ENCODE measurements at regions not wholly inside any gene's neighbourhood (a gene's known extent, or its start where the extent isn't known, plus 50 kb on each side); places are given as distances from the start of the nearest gene placed in this dataset.

GRCh38 chr7:24341691-24342413 lies 57.9 kb downstream of the NPY start:
- TF ChIP-seq CTCF (IDR thresholded peaks at IDR 0.05) = no peak

- no peak for TF ChIP-seq CTCF (IDR thresholded peaks at IDR 0.05)
Measured at GRCh38 chr7:24343614-24344013, 59.6 kb downstream of the NPY start.

- no peak for TF ChIP-seq CTCF (IDR thresholded peaks at IDR 0.05)
Measured at GRCh38 chr7:24346129-24346528, 62.1 kb downstream of the NPY start.

GRCh38 chr7:24346716-24347115 lies 62.7 kb downstream of the NPY start:
- no peak for TF ChIP-seq CTCF (IDR thresholded peaks at IDR 0.05)

GRCh38 chr7:24349339-24349738 lies 65.3 kb downstream of the NPY start:
- TF ChIP-seq CTCF (IDR thresholded peaks at IDR 0.05) = no peak

- no peak for TF ChIP-seq CTCF (IDR thresholded peaks at IDR 0.05)
Measured at GRCh38 chr7:24354456-24354855, 70.5 kb downstream of the NPY start.

GRCh38 chr7:24356718-24357386 lies 72.9 kb downstream of the NPY start:
- TF ChIP-seq CTCF (IDR thresholded peaks at IDR 0.05) = no peak

Measured in LNCAP (cell line).